H1 (cell line): ENCODE measurements at regions not wholly inside any gene's neighbourhood (a gene's known extent, or its start where the extent isn't known, plus 50 kb on each side); places are given as distances from the start of the nearest gene placed in this dataset.

Experiments
- CBX5 ChIP-seq: fragments of 300-800, 300-1000 bp; sonication (generic); IDR thresholded peaks from 2 replicates; pipeline ENCODE4 v1.7.1; 2016; ENCODE audit warnings: antibody characterized with exemption, low read length, low read depth
- CHD2 ChIP-seq: IDR thresholded peaks from 2 replicates; pipeline ENCODE4 v1.6.1; 2012; ENCODE audit warnings: low read length, improper control_type of control experiment
- EZH2 ChIP-seq: fragments of 200-600 bp; sonication (generic); IDR thresholded peaks from 2 replicates; pipeline ENCODE4 v1.7.1; 2012; ENCODE audit warnings: low read depth, mild to moderate bottlenecking, moderate library complexity, low read length, inconsistent platforms; ENCODE audit not compliant: severe bottlenecking
- KDM5A ChIP-seq: fragments of 200-600 bp; IDR thresholded peaks from 2 replicates; pipeline ENCODE4 v1.7.1; 2012; ENCODE audit warnings: mild to moderate bottlenecking, low read length, inconsistent platforms, mixed read lengths
- PHF8 ChIP-seq: fragments of 200-600 bp; sonication (generic); conservative IDR thresholded peaks from 2 replicates; pipeline ENCODE4 v1.7.1; 2012; ENCODE audit warnings: low read depth, mild to moderate bottlenecking, inconsistent platforms, low read length, moderate library complexity
- SIN3A ChIP-seq, 2 experiments: IDR thresholded peaks in 1 of 2; conservative IDR thresholded peaks in 1 of 2; 2 replicates each; pipeline ENCODE4 v1.6.1; 2011 to 2012; ENCODE audit warnings: low read length in 2 of 2, improper control_type of control experiment in 1 of 2, low read depth in 1 of 2, mild to moderate bottlenecking in 1 of 2
- SP1 ChIP-seq: IDR thresholded peaks from 2 replicates; pipeline ENCODE4 v1.6.1; 2011; ENCODE audit warnings: low read depth, low read length
- SUZ12 ChIP-seq: fragments of 200-600 bp; sonication (generic); IDR thresholded peaks from 2 replicates; pipeline ENCODE4 v1.6.1; 2012; ENCODE audit warnings: mild to moderate bottlenecking, inconsistent platforms, low read length, moderate library complexity, mixed read lengths

DNA sequence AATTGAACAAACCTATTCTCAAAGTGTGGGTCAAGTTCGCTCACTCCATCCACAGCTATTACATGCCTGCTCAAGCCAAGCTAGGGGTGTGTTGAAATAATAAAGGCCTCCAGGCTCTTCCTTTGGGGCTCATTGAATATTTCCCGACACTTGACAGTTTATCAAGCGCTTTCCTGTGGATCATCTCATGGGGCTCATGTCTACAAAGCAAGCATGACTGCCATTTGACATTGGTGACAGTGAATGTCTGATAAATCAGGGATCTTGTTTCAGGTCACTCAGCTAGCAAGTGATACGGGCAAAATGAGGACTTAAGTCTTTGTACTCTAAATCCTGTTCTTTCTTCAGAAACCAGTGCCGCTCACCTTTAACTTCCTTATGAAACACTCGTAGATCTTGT, 542.6 kb downstream of the TOX3 start (continued):
- TF ChIP-seq SP1: no peak
- no peak for TF ChIP-seq CBX5
- TF ChIP-seq SIN3A (conservative IDR thresholded peaks at IDR 0.05 in 1 of 2, IDR thresholded peaks at IDR 0.05 in 1 of 2; ENCODE audit: low read depth in 1 of 2, low read length in 2 of 2): no peak
- no peak for TF ChIP-seq EZH2
- TF ChIP-seq SUZ12: no peak
- no peak for TF ChIP-seq PHF8
- TF ChIP-seq KDM5A: no peak
- TF ChIP-seq CHD2: no peak
